Neural crest cell (in vitro differentiated cells): ENCODE measurements at regions not wholly inside any gene's neighbourhood (a gene's known extent, or its start where the extent isn't known, plus 50 kb on each side); places are given as distances from the start of the nearest gene placed in this dataset.
A peak's percentile ranks its signal among the peaks of the same experiment; 100 is the strongest.
"Not testable (repeated sequence)": the region's sequence is repeated elsewhere in the genome, so short reads cannot be mapped to it uniquely, and the experiment has no call there.

Source experiments
- DNase-seq: peaks from one replicate; pipeline ENCODE4 v3.0.0; 2021; ENCODE audit warnings: low read depth, mixed read lengths, low spot score
- H3K27ac Mint-ChIP-seq: one replicate; pipeline ENCODE4 v1.8.0; 2021; ENCODE audit warnings: mild to moderate bottlenecking, mixed read lengths; ENCODE audit not compliant: unreplicated experiment
- H3K27me3 Mint-ChIP-seq: 2 replicates; pipeline ENCODE4 v1.8.0; 2021; ENCODE audit warnings: low read depth, mild to moderate bottlenecking, mixed read lengths
- H3K36me3 Mint-ChIP-seq: 2 replicates; pipeline ENCODE4 v1.8.0; 2021; ENCODE audit warnings: low read depth, mild to moderate bottlenecking, mixed read lengths
- H3K4me1 Mint-ChIP-seq: 2 replicates; pipeline ENCODE4 v1.8.0; 2021; ENCODE audit warnings: mixed read lengths
- H3K4me3 Mint-ChIP-seq: one replicate; pipeline ENCODE4 v1.8.0; 2021; ENCODE audit warnings: mild to moderate bottlenecking, mixed read lengths
- H3K9me3 Mint-ChIP-seq: 2 replicates; pipeline ENCODE4 v1.8.0; 2021; ENCODE audit warnings: mixed read lengths
- CTCF ChIP-seq: fragments of 200-600 bp; sonication (generic); conservative IDR thresholded peaks from 2 replicates; pipeline ENCODE4 v1.5.0; 2021; ENCODE audit warnings: antibody characterized with exemption, mild to moderate bottlenecking

GRCh38 chr15:29648415-29648814 is 173.9 kb downstream of the TJP1 start:
- not testable (repeated sequence) for H3K4me1 Mint-ChIP-seq, H3K4me3 Mint-ChIP-seq, H3K27ac Mint-ChIP-seq, H3K9me3 Mint-ChIP-seq, DNase-seq, H3K27me3 Mint-ChIP-seq, H3K36me3 Mint-ChIP-seq

- H3K27ac Mint-ChIP-seq, result no peak overlapping the region
- H3K36me3 Mint-ChIP-seq, result no peaks in the 10 kb centered on the region
- peaks cover 4% of the 10 kb centered on the region for H3K9me3 Mint-ChIP-seq
- H3K27me3 Mint-ChIP-seq, result no peaks in the 10 kb centered on the region
- no peak overlapping the region for H3K4me3 Mint-ChIP-seq
- TF ChIP-seq CTCF, result no peak
- no peak for DNase-seq
- H3K4me1 Mint-ChIP-seq, result no peaks in the 10 kb centered on the region
Measured at GRCh38 chr15:29645841-29646240, 176.4 kb downstream of the TJP1 start.

GRCh38 chr15:29644361-29644760 is 177.9 kb downstream of the TJP1 start:
- not testable (repeated sequence) for H3K9me3 Mint-ChIP-seq, DNase-seq, H3K36me3 Mint-ChIP-seq, H3K27me3 Mint-ChIP-seq, H3K4me3 Mint-ChIP-seq, H3K27ac Mint-ChIP-seq, H3K4me1 Mint-ChIP-seq

- DNase-seq, result no peak
- TF ChIP-seq CTCF, result no peak
- H3K4me1 Mint-ChIP-seq, result peaks cover 23% of the 10 kb centered on the region
- no peak overlapping the region for H3K4me3 Mint-ChIP-seq
- H3K27me3 Mint-ChIP-seq, result no peaks in the 10 kb centered on the region
- H3K27ac Mint-ChIP-seq, result peak overlapping the region; percentile 12
- no peaks in the 10 kb centered on the region for H3K36me3 Mint-ChIP-seq
- no peaks in the 10 kb centered on the region for H3K9me3 Mint-ChIP-seq
Measured at GRCh38 chr15:29638781-29639180, 183.5 kb downstream of the TJP1 start.

GRCh38 chr15:29638011-29638410 is 184.3 kb downstream of the TJP1 start:
- peaks cover 23% of the 10 kb centered on the region for H3K4me1 Mint-ChIP-seq
- H3K27me3 Mint-ChIP-seq, result no peaks in the 10 kb centered on the region
- no peak for DNase-seq
- no peaks in the 10 kb centered on the region for H3K36me3 Mint-ChIP-seq
- no peak for TF ChIP-seq CTCF
- H3K4me3 Mint-ChIP-seq, result no peak overlapping the region
- no peaks in the 10 kb centered on the region for H3K9me3 Mint-ChIP-seq
- no peak overlapping the region for H3K27ac Mint-ChIP-seq

GRCh38 chr15:29637555-29637954 is 184.7 kb downstream of the TJP1 start:
- Mint-ChIP-seq H3K27me3 (no peaks in the 10 kb centered on the region), H3K27ac (peak overlapping the region; percentile 46), H3K9me3 (no peaks in the 10 kb centered on the region), H3K4me1 (peaks cover 23% of the 10 kb centered on the region), H3K4me3 (no peak overlapping the region), H3K36me3 (no peaks in the 10 kb centered on the region)
- no peak for TF ChIP-seq CTCF
- DNase-seq, result no peak

- H3K4me1 Mint-ChIP-seq, result peaks cover 23% of the 10 kb centered on the region
- no peak overlapping the region for H3K4me3 Mint-ChIP-seq
- TF ChIP-seq CTCF, result no peak
- H3K27me3 Mint-ChIP-seq, result no peaks in the 10 kb centered on the region
- no peak for DNase-seq
- H3K9me3 Mint-ChIP-seq, result no peaks in the 10 kb centered on the region
- no peaks in the 10 kb centered on the region for H3K36me3 Mint-ChIP-seq
- H3K27ac Mint-ChIP-seq, result peak overlapping the region; percentile 46
Measured at GRCh38 chr15:29636921-29637320, 185.3 kb downstream of the TJP1 start.
